ENCODE measurements at regions not wholly inside any gene's neighbourhood (a gene's known extent, or its start where the extent isn't known, plus 50 kb on each side); places are given as distances from the start of the nearest gene placed in this dataset.
A peak's percentile ranks its signal among the peaks of the same experiment; 100 is the strongest.

DNA sequence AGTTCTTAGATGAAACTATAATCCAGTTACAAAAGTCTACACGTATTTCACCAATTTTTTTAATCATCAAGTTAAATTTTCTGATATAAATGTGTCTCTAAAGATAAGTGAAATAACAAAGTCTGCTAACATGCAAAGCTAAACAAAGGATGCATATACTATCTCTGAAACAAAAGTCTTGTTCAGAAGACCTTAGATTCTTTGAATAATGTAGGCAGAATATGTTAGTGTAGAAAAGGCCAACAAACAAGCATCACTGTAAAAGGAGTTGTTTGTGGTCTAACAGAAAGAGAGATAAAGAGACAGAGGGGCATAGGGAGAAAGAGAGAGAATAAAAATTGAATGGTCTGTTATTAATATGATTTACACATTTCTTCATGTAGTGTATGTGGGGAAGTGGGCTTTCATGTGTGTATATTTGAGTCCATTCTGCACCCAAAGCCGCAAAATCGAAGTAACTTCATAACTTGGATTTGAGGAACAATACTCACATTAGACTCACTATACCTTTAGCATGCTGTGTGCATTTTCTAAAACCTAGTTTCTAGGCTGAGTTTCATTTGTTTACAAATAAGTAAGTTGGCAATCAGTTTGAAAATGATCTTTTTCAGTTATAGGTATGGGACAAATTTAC lies 734.8 kb upstream of the REG3G start:
- peak; percentile 13 for DNase-seq (ENCODE audit: low spot score)

DNA sequence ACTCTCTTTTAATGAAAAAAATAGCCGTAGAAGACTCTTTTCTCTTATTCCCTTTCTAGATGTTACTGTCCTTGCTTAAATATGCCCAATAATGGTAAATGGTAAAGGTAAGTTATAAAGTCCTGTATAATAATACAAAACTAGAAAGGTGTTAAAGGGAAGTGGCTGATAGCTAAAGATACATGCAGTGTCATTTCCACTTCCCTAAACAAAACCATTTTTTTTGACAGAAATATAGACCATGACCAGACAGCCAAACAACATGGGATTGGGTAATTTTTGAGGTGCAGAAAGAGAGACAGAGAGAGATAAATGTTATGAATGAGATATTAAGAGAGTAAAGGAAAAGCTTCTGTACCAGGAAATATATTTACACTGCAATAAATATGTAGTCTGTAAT lies 731.7 kb upstream of the REG3G start:
- DNase-seq (ENCODE audit: low spot score) = no peak

DNA sequence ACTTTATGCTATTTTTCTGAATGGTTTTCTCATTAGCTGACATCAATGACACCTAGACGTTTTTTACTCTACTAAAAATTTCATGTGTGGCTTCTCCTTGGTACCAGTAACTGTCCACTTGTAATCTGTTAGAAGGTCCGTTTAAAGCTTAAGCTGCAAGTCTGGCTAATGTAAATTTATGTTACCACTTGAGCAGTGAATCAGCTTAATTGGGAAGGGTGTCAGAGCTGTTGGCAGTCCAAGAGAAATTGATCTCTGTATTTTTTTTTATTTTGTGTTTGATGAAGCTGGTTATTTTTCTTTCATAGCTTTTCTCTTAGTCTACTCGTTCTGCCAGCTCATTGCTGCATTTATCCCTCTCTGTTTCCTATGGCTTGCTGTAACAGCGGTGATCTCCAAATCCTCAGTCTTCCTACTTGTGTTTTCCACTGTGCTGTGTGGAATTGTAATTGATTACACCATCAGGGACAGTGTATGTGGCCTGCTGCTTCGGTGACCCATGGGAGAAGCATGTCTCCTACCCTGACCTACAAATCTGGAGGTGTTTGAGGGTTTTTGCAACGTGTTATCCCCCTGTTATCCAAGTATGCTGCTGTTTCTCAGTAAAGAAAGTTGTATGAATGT lies 724.2 kb upstream of the REG3G start:
- no peak for DNase-seq (ENCODE audit: low spot score)

DNA sequence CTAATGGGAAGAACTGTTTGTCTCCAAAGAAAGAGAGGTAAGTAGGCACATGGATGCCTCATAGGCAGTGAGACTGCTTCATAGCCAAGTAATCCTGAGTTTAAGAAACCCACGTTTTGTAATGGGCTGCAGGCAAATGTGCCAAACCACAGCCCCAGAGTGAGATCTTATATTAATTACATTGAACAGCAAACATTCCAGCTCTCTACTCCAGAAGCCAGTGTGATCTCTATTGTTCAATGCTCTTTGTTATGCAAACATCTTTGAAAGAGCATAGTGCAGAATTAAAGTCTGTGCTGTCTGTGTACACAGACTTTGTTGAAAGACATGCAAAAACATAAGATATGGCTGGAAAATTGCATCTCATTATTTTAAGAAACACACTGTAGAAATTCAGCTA lies 720.8 kb upstream of the REG3G start:
- peak; percentile 8 for DNase-seq (ENCODE audit: low spot score)

DNA sequence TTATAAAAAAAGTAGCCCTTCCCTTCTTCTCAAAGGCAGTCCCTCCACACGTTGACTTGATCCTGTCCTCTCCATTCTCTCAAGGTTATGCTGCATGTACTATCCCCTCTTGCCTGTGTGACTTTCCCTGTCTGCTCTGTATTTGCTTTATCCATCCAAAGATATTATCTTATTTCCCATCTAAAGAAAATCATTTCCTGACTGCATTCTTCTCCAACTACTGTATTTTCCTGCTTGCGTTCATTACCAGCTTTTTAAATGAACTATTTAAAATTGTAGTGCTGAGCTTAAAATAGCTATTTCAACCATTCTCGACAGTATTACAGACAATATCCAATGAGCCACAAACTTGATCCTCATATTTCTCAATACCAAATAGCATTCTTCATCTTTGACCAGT lies 716.0 kb upstream of the REG3G start:
- DNase-seq (ENCODE audit: low spot score) = no peak

DNA sequence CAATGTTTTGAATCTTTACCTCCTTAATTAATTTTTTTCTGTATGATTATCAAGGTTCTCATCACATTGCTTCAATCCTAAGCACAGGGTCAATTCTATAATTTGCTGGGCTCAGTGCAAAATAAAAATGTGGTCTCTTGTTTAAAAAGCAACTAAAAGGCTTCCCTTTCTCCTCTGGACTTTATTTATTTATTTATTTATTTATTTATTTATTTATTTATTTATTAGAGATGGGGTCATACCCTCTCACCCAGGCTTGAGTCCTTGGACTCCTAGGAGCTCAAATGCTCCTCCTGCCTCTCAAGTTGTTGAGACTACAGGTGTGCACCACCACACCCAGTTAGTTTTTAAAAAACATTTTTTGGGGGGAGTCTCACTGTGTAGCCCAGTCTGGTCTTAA lies 710.1 kb upstream of the REG3G start:
- DNase-seq (ENCODE audit: low spot score) = no peak

DNA sequence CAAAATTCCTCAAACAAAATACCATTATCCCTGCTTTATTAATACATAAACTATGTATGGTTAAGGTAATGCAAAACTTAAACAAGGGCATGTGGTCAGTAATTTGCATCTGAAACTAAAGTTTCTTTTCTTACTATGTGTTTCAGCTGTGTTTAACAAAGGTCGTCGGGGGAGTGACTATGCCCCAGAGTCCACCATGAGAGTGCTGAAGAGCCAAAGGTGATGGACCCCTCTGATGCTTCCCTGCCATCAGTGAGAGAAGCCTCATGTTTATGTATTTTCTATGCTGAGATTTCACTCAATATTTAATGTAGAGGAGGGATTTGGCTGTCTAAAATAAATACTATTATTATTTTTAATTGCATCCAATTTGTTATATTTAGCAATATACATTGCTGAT lies 707.2 kb upstream of the REG3G start:
- DNase-seq (ENCODE audit: low spot score) = no peak

DNA sequence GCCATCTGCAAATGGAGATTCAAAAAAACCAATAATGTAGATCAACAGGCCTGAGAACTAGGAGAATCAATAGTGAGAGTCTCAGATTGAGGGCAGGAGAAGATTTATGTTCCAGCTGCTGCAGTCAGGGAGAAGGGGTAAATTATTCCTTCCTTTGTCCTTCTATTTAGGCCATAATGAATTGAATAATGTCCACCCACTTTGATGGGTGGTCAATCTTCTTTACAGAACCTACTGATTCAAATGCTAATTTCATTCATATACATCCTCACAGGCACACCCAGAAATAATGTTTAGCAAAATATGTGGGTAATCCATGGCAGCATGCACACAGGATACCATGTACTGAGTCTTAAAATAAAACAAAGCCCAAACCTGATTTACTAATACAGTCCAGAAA lies 695.3 kb upstream of the REG3G start:
- no peak for DNase-seq (ENCODE audit: low spot score)

DNA sequence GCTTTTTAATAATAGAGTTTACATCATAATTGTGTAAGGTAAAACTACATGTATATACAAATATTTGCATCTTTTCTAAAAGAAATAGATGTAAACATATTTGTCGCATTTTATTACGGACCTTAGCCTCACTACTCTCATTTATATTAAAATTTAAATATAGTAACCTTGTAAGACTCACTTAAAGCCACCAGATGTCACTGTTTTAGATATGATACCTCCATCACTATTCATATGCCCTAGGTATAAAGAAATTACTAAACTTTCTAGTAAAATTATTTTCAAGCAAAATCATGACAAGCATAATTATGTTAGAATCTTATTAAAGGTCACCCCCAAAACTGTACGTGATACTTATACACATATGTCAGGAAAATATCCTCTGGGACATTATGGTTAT lies 674.3 kb upstream of the REG3G start:
- no peak for DNase-seq (ENCODE audit: low spot score)

DNA sequence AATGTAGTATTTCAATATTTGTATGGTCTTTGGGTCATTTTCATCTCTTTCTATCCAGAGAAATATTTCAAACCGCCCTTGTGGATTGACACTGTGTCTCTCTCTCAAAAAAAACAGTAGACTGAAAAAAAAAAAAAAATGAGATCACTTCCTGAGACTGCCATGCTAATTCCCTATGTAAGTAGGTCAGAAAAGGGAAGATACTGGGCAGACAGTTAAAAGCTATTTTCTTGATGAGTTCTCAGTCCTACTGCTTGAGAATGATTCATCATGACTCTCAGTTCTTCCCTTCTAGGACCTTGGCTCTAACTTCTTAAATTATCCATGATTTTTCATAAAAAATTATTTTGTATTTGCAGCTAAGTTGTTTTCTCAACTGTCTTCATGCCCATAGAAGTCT lies 672.3 kb upstream of the REG3G start:
- no peak for DNase-seq (ENCODE audit: low spot score)

DNA sequence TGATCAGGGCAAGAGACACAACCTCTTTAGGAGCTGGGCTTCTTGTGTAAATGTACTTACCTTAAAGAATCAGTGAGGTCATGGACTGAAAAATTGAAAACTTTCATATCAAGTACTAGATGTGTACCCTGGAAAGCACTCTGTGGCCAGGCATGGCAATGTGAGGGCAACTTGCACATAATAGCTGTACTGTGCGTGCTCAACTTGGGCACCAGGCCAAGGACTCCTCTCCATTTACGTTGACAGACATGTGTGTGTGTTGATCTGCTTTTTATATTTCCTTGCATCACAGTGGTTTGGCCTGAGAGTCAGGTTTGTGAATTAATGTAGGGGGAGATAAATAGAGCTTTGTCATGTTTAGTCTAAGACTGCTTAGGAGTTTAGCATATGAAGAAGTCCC lies 669.5 kb upstream of the REG3G start:
- no peak for DNase-seq (ENCODE audit: low spot score)

DNA sequence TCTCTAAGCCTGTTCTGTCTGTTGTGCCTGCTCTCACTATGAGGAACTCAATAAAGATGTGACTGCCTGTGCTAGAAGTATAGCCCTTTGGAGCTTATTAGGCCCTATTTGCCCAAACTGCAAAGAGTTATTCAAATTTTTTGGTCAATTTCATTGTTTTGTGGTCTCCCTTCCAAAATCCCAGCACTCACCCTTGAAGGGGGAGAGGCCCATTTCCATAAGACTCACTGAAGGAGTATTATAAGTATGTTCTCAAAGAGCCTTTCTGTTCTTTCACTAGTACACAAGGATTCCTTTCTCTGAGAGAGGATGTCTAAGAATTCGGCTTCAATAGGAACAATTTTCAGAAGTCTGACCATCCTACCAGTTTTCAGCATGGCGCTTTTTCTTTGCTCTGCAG lies 641.9 kb upstream of the REG3G start:
- no peak for DNase-seq (ENCODE audit: low spot score)

DNA sequence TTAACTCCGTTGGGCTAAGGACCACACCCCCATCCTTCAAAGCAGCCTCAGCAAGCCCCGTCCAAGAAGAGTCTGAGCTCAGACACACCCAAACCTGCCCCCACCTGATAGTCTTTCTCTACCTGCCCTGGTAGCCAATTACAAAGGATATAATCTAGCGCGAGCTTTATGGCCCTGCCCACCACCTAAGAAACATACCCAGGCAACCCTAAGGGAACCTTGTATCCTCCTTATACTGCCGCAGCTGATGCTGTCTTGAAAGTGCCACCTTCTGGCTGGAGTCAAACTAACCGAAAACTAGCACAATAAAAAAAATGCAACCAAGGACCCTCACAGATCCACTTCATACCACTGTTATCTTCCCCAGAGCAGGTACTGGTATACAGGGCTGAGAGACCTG lies 628.3 kb upstream of the REG3G start:
- no peak for DNase-seq (ENCODE audit: low spot score)

DNA sequence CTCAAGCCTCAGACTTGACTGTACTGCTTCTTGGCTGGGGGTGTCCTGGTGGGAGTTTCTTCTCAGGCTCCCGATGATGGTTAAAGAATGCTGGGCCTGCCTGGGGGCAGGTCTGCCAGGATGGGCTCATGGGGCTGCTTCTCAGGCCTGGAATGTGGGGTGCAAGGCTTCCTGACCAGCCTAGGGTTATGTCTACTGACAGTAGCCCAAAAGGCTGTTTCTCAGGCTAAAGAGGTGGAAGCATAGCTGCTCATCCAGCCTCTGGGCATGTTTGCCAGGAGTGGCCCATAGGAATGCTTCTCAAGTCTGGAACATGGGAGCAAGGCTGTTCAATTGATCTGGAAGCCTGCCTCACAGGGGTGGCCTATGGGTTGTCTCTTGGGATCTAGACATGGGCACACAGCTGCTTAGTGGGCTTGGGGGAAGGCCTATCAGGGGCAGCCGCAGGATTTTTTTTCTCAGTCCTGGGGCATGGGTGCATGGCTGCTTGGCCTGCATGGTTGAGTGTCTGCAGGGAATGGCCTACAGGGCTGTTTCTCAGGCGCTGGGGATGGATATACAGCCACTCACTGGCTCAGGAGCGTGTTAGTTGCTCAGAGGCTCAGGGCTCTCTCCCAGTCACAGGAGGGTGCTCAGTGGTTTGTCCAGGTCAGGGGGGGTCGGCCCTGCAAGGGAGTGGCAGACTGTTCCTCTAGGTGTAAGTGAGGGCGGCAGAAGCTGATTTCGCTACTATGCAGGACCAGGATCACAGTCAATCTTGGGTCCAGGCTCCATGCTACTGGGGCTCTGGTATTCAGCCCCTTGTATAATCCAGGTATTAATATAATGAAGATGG lies 617.3 kb upstream of the REG3G start:
- no peak for DNase-seq (ENCODE audit: low spot score)

DNA sequence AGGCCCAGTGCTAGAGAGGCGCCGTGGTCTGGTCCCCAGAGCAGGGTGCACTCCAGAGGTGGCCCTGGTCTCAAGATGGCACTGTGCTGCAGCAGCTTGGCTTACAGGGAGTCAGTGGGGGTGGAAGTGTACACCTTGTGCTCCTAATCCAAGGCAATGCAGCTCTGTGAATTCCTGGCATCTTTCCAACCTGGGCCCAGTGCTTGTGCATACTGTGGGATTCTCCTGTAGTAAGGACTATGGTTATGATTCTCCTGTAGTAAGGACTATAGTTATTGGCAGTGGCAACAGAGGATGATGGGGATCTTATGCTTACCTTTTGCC lies 616.7 kb upstream of the REG3G start:
- DNase-seq (ENCODE audit: low spot score) = no peak

DNA sequence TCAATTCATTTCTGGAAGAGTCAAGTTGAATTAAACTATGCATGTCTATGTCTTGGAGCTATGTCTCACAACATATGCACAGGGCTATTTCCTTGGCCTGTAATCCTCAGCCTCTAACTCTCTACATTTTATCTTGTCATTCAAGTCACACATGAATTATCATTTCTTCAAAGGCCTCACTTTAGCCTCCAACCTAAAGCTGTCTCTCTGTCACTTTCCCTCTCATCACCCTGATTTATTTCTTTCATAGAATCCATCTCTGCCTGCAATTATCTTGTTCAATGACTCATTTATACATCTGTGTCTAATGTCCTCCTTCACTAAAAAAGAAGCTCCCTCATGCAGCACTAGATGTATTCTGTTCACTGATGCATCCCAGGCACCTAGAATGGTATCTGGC lies 614.2 kb upstream of the REG3G start:
- DNase-seq (ENCODE audit: low spot score) = no peak

DNA sequence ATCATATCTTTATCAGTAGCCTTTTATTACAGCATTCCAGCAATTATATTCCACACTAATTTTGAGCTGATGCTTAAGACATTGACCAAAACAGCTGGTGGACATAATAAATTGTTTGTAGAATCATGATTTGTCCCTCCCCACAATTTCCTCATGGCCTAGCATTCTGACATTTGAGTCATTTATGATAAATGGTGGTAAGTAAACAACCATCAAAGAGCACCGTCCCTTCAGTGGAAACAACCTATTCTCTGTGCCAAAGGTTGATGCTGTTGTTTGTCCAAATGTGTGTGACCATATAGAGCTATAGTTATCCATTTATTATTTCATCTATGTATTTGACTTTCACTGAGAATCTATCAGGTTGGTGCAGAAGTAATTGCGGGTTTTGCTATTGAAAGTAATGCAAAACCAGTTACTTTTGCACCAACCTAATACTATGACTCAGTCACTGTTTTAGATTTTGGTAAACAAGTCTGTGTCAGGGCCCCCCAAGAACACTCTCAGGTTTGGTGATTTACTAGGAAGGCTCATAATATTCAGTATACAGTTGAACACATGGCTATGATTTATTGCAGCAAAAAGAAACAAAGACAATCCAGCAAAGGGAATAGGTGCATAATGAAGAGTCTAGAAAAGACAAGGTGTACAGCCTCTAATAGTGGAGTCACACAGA lies 608.7 kb upstream of the REG3G start:
- no peak for DNase-seq (ENCODE audit: low spot score)

DNA sequence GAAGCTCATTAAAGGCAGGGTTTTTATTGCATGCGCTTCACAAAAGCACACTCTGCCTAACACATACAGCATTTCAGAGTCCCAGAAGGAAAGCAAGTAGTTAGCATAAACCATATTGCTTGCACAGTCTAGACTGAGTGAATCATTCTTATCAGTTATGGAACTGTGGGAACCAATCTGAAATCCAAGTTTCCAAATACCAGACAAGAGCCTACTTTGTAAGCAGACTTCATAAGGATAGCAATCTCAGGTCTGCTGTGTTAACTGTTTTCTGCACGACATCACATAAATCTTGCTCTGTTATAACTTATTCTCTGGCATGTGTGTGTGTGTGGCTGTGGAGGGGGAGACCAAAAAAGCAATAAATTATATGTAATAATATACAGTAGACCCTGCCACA lies 608.1 kb upstream of the REG3G start:
- peak; percentile 3 for DNase-seq (ENCODE audit: low spot score)

DNA sequence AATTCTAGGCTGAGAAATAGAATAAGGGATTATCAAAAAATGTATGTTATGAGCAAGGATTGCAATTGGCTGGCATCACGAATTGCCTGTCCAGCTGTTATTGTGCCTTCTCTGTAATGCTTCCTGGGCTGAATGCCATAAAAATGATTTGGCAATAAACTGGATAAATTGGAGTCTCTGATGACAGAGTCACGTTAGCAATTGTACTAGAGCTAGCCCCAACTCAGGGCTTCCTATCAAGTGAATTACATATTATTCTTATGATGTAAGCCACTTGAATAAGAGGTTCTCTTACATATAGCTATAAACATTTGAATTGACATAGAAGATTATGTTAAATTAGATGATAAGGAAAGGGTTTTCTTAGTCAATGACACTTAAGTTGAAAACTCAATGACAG lies 607.5 kb upstream of the REG3G start:
- no peak for DNase-seq (ENCODE audit: low spot score)

DNA sequence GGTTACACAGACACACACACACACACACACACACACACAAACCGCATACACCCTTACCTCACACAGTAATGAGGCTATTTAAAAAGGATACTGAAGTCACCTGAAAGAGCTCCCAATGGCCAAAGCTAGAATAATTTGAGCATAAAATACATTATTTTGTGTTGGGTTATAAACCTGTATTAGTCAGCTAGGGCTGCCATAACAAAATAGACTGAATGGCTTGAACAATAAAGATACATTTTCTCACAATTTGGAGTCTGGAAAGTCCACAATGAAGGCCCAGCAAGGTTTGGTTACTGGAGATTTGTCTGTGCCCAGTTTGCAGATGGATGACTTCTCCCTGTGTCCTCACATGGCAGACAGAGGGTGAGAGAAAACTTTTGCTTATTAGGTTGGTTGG lies 605.4 kb upstream of the REG3G start:
- DNase-seq (ENCODE audit: low spot score) = no peak

DNA sequence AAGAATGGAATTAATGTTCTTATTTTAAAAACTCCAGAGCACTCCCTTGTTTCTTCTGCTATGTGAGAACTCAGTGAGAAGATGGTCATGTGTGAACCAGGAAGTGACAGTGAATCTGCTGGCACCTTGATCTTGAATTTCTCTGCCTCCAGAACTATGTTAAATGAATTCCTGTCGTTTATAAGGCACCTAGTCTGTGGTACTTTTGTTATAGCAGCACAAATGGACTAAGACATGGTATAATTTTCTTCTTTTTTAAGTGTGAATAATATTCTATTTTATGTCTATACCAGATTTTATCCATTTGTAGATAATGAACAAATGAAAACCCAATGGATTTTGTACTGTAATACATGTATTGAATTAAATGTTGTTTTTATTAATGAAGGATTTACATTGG lies 601.9 kb upstream of the REG3G start:
- no peak for DNase-seq (ENCODE audit: low spot score)

DNA sequence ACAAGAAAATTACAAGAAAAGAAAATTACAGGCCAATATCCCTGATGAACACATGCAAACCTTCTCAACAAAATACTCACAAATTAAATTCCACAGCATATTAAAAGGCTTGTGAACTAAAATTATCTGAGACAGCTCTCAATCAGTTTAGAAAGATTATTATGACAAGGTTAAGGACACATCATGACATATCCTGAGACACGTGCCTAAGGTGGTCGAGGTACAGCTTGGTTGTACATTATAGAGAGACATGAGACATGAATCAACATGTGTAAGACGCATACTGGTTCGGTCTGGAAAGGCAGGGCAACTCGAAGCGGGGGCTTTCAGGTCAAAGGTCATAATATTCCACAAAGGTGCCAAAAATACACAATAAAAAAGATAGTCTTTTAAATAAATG lies 598.3 kb upstream of the REG3G start:
- no peak for DNase-seq (ENCODE audit: low spot score)

DNA sequence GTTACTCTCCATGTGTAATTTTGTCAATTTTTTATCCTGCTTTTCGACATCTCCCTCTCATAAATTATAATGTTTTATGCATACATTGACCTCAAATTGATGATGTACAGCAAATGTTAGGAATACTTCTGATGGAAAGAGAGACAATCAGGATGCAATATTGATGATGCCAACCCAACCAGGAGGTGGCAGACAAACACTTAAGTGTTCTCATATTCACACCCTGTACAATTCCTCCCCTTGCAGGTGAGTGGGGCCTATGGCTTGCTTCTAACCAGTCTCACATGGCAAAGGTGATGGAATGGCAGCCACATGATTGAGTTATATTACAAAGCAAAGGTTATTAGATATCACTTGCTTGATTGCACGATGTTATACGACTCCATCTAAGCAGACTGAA lies 594.3 kb upstream of the REG3G start:
- DNase-seq (ENCODE audit: low spot score) = peak; percentile 23
